G401 (cell line): ENCODE measurements at regions not wholly inside any gene's neighbourhood (a gene's known extent, or its start where the extent isn't known, plus 50 kb on each side); places are given as distances from the start of the nearest gene placed in this dataset.
"Not testable (repeated sequence)": the region's sequence is repeated elsewhere in the genome, so short reads cannot be mapped to it uniquely, and the experiment has no call there.

Experiments used
- DNase-seq: peaks from one replicate; pipeline ENCODE4 v3.0.0-alpha.2; 2015; ENCODE audit warnings: low spot score
- in situ Hi-C: cut with HindIII; loops from 2 replicates; pipeline ENCODE4 v1.10.0; 2016; ENCODE audit warnings: low sequenced_read_pairs, mixed read lengths

GRCh38 chr2:183935005-183935404, 663.3 kb upstream of the ZNF804A start:
- no peak for DNase-seq
- in situ Hi-C loops: no loop called here

- in situ Hi-C loops: no loop called here
- no peak for DNase-seq
Measured at GRCh38 chr2:183937220-183937619, 661.1 kb upstream of the ZNF804A start.

- no peak for DNase-seq
- in situ Hi-C loops: no loop called here
Measured at GRCh38 chr2:183946193-183946592, 652.1 kb upstream of the ZNF804A start.

- in situ Hi-C loops: no loop called here
- DNase-seq: no peak
Measured at GRCh38 chr2:183948861-183949260, 649.5 kb upstream of the ZNF804A start.

- in situ Hi-C loops: no loop called here
- DNase-seq: peak; percentile 63
Measured at GRCh38 chr2:183950673-183951072, 647.7 kb upstream of the ZNF804A start.

- in situ Hi-C loops: no loop called here
- no peak for DNase-seq
Measured at GRCh38 chr2:183951630-183952029, 646.7 kb upstream of the ZNF804A start.

GRCh38 chr2:183952741-183953140, 645.6 kb upstream of the ZNF804A start:
- DNase-seq: no peak
- in situ Hi-C loops: no loop called here

- in situ Hi-C loops: no loop called here
Measured at GRCh38 chr2:183963609-183964008, 634.7 kb upstream of the ZNF804A start.

GRCh38 chr2:183964565-183964964, 633.8 kb upstream of the ZNF804A start:
- in situ Hi-C loops: no loop called here
- no peak for DNase-seq

More at GRCh38 chr2:183963609-183964008, 634.7 kb upstream of the ZNF804A start:
- DNase-seq: no peak

- in situ Hi-C loops: no loop called here
- no peak for DNase-seq
Measured at GRCh38 chr2:183967756-183968155, 630.6 kb upstream of the ZNF804A start.

GRCh38 chr2:183975676-183976075, 622.7 kb upstream of the ZNF804A start:
- in situ Hi-C loops, DNase-seq: not testable (repeated sequence)

GRCh38 chr2:183984871-183985270, 613.5 kb upstream of the ZNF804A start:
- DNase-seq: no peak
- in situ Hi-C loops: no loop called here

- no peak for DNase-seq
- in situ Hi-C loops: no loop called here
Measured at GRCh38 chr2:183991968-183992367, 606.4 kb upstream of the ZNF804A start.

GRCh38 chr2:183993052-183993451, 605.3 kb upstream of the ZNF804A start:
- in situ Hi-C loops: no loop called here
- DNase-seq: no peak

- in situ Hi-C loops: no loop called here
- DNase-seq: peak; percentile 60
Measured at GRCh38 chr2:183995632-183996031, 602.7 kb upstream of the ZNF804A start.

GRCh38 chr2:183996825-183997793, 601.2 kb upstream of the ZNF804A start:
- peak; percentile 98 for DNase-seq
- in situ Hi-C loops: no loop called here

GRCh38 chr2:183998041-183998796, 600.1 kb upstream of the ZNF804A start:
- in situ Hi-C loops: no loop called here
- DNase-seq: peak; percentile 20

- no peak for DNase-seq
- in situ Hi-C loops: no loop called here
Measured at GRCh38 chr2:183998797-183999190, 599.5 kb upstream of the ZNF804A start.

GRCh38 chr2:184004289-184004947, 593.9 kb upstream of the ZNF804A start:
- in situ Hi-C loops: no loop called here

More at GRCh38 chr2:184004289-184004947, 593.9 kb upstream of the ZNF804A start:
- peak; percentile 19 for DNase-seq
